GM12874 (cell line): ENCODE measurements at regions not wholly inside any gene's neighbourhood (a gene's known extent, or its start where the extent isn't known, plus 50 kb on each side); places are given as distances from the start of the nearest gene placed in this dataset.

Source experiments
- TF ChIP-seq, protein P1 (sequence below): IDR thresholded peaks from 2 replicates; pipeline ENCODE4 v1.5.1; 2011; ENCODE audit warnings: low read depth, mild to moderate bottlenecking, control low read depth, low read length, moderate library complexity; ENCODE audit not compliant: insufficient read depth

DNA sequence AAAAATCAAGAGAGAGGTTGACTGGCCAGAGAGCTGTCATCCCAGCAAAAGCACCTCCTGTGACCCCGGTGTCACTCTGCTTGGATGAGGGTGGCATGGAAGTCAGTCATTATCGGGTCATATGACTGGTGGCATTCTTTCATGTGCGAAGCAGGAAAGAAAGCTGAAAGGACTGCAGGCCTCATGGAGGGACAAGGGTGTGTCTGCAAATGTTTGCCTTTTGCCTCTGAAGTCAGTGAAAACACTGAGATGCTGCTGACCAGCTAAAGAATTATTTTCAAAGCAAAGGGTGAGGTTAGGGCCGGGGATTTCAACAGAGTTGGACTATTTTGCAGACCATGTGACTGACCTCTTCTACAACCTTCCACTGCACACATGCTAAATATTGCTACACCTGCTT, 298.3 kb downstream of the CSNK1G3 start:
- TF ChIP-seq, protein P1, sequence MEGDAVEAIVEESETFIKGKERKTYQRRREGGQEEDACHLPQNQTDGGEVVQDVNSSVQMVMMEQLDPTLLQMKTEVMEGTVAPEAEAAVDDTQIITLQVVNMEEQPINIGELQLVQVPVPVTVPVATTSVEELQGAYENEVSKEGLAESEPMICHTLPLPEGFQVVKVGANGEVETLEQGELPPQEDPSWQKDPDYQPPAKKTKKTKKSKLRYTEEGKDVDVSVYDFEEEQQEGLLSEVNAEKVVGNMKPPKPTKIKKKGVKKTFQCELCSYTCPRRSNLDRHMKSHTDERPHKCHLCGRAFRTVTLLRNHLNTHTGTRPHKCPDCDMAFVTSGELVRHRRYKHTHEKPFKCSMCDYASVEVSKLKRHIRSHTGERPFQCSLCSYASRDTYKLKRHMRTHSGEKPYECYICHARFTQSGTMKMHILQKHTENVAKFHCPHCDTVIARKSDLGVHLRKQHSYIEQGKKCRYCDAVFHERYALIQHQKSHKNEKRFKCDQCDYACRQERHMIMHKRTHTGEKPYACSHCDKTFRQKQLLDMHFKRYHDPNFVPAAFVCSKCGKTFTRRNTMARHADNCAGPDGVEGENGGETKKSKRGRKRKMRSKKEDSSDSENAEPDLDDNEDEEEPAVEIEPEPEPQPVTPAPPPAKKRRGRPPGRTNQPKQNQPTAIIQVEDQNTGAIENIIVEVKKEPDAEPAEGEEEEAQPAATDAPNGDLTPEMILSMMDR: no peak

DNA sequence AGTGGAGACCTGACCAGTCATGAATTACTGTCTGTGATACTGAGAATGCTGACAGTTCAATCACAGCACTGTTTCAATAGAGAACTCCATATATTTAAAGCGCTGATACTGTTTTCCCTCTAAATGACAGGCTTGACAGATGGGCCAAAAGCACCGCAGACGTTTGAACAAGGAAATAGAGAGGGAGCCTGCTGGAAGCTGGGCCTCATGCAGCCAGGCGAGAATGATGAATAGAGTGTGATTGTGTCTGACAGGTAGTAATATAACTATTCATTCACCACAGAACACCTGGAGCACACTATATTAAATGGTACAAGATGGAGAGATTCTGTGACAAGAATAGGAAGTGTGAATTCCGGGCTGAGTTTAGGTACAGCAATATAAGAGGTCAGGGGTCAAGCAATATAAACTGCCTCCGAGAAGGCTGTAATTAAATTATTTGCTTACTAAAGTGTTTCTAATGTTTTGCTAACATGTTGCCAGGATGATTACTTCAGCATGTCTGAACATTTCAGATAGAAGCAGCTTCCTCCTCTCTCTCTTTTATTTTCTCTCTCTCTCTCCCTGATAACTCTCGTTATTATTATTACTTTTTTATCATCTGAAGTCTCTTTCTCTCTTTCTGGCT, 297.7 kb downstream of the CSNK1G3 start:
- TF ChIP-seq, protein P1: no peak

DNA sequence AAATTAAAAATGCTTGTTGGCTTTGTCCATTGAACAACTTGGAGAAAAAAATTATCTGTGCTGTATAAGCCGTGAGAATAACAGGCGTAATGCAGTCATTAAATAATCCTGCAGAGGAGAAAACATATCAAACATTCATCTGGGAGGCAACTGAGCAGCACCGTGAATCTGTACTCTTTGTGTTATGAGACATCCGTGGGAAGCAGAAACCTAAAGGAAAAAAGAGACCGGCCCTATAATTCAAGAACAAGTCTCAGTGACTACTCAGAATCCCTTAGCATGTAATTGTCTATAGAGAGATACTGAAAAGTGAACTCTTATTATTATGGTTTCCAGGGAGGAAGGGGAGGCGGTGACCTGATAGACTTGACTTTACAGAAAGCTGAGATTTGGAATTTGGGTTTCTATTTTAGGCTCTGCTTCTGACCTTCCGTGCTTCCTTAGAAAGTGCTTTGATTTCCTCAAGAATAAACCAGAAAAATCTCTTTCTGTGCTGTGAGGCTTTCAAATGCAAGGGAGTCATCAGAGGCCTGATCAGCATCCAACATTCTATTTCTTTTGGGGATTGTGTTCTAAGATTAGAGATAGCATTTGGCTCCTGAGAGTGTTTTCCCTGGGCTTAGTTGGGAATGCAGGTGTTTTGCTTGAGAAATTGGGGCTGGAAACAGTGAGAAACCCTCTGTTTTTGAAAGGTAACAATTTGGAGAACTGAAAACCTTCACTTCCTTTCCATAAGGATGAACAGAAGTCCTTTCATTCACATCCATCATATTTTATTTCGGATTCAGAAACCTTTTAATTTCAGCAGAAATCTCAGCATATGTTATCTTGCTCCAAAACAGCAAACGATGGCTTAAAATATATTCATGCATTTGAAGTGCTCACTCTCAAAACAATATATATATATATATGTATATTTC, 296.7 kb downstream of the CSNK1G3 start:
- TF ChIP-seq, protein P1: no peak

DNA sequence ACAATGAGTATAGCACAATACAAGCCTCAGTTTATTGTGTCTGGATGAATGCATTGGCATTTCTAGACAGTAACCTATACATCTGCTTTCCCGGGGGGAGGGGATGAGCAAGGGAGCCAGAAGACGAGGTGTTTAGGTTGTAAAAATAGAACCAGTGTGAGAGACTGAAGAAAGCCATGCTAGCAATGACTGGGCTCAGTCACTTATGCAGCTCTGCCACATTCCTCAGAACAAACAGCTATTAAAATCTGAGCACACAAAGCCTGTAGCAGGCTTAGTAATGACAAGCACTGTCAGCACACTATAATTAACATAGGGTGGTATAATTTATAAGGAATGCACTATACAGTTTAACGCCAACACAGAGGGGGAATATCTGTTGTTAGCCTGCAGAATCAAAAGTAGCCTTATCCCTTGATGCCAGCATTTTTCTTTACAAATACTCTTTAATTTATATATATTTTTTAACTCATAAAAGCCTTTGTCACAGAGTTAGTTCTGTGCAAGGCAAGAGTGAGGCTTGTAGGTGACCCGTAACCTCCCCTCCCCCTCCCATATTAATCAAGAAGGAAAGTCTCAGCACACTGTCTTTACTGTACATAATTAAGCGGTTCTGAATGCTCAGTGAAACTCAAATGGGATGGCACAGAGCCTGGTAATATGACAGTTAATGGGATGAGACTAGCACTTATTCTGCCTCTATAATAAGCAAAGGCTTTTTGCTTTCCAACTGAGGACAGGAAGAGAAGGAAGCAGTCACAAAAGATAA, 295.4 kb downstream of the CSNK1G3 start:
- TF ChIP-seq, protein P1: no peak

DNA sequence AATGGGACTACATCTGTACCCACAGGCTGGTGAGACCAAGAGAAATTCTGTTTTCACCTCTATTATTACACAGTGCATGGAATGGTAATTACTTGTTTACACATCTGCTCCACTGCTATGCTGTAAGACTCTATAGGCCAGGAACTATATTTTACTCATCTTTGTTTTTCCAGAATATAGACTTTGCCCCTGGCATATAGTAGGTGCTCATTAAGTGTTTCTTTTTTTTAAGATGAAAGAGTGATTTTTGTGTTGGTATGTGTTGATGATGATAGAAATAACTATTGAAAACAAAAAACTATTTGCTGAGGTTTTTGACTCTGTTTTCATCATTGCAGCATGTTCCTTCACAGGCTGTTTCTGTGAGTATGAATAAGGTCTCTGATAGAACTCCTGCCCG, 294.7 kb downstream of the CSNK1G3 start:
- TF ChIP-seq, protein P1: no peak

DNA sequence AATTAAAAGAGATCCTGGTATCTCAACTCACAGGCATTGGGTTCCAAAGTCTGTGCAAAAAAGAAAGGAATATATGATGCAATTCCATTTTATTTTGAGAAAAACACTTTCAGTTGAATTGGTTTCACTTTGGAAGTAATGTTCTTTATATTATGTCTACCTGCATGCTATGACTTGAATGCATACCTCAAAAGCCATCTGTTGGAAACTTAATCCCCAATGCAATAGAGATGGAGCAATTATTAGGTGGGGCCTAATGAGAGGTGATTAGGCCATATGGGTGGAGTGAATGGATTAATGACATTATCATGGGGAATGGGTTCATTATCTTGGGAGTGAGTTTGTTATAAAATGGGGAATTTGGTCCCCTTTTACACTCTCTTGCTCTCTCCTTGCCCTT, 293.3 kb downstream of the CSNK1G3 start:
- TF ChIP-seq, protein P1: no peak

DNA sequence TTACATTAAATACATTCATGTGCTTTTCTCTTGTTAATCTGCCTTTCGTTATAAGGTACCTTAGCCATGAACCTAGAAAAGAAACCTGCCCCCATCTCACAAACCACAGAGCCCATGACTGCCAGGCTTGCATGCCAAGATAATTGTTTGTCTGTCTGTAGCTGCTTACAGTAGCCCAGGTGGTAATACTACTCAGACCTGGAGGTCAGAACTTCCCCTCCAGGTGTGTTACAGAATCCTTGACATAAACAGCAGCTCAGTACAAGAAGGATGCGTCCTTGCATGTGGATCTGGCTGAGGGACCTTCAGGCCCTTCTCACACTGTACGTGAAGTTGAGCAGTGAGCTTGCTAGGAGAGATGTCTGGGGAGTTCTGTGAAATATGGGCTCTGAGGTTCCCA, 291.4 kb downstream of the CSNK1G3 start:
- TF ChIP-seq, protein P1: no peak
